ENCODE measurements at regions not wholly inside any gene's neighbourhood (a gene's known extent, or its start where the extent isn't known, plus 50 kb on each side); places are given as distances from the start of the nearest gene placed in this dataset.

GRCh38 chr4:74642006-74642405 lies 152.3 kb downstream of the BTC start:
- DNase-seq (ENCODE audit: low read depth), result no peak

GRCh38 chr4:74649193-74649592 lies 145.1 kb downstream of the BTC start:
- no peak for DNase-seq (ENCODE audit: low read depth)

GRCh38 chr4:74651198-74651597 lies 143.1 kb downstream of the BTC start:
- DNase-seq (ENCODE audit: low read depth), result no peak

- DNase-seq (ENCODE audit: low read depth), result no peak
Measured at GRCh38 chr4:74653331-74654229, 140.7 kb downstream of the BTC start.

- peak; percentile 26 for DNase-seq (ENCODE audit: low read depth)
Measured at GRCh38 chr4:74654230-74654681, 140.1 kb downstream of the BTC start.

GRCh38 chr4:74656596-74656995 lies 137.7 kb downstream of the BTC start:
- DNase-seq (ENCODE audit: low read depth), result no peak

- no peak for DNase-seq (ENCODE audit: low read depth)
Measured at GRCh38 chr4:74658116-74658515, 136.2 kb downstream of the BTC start.

GRCh38 chr4:74659576-74660411 lies 134.5 kb downstream of the BTC start:
- DNase-seq (ENCODE audit: low read depth), result peak; percentile 98

- peak; percentile 17 for DNase-seq (ENCODE audit: low read depth)
Measured at GRCh38 chr4:74660866-74661265, 133.5 kb downstream of the BTC start.

- DNase-seq (ENCODE audit: low read depth), result peak; percentile 81
Measured at GRCh38 chr4:74661427-74662201, 132.7 kb downstream of the BTC start.

- no peak for DNase-seq (ENCODE audit: low read depth)
Measured at GRCh38 chr4:74663631-74664030, 130.7 kb downstream of the BTC start.

- no peak for DNase-seq (ENCODE audit: low read depth)
Measured at GRCh38 chr4:74665346-74665745, 129.0 kb downstream of the BTC start.

- DNase-seq (ENCODE audit: low read depth), result no peak
Measured at GRCh38 chr4:74665876-74666275, 128.4 kb downstream of the BTC start.

GRCh38 chr4:74667438-74667837 lies 126.9 kb downstream of the BTC start:
- no peak for DNase-seq (ENCODE audit: low read depth)

GRCh38 chr4:74667944-74668343 lies 126.4 kb downstream of the BTC start:
- no peak for DNase-seq (ENCODE audit: low read depth)

GRCh38 chr4:74669702-74670101 lies 124.6 kb downstream of the BTC start:
- DNase-seq (ENCODE audit: low read depth), result no peak

- DNase-seq (ENCODE audit: low read depth), result no peak
Measured at GRCh38 chr4:74670583-74670982, 123.7 kb downstream of the BTC start.

GRCh38 chr4:74671080-74671698 lies 123.1 kb downstream of the BTC start:
- DNase-seq (ENCODE audit: low read depth), result peak; percentile 69

GRCh38 chr4:74674750-74675149 lies 119.6 kb downstream of the BTC start:
- peak; percentile 15 for DNase-seq (ENCODE audit: low read depth)

- peak; percentile 70 for DNase-seq (ENCODE audit: low read depth)
Measured at GRCh38 chr4:74675673-74676279, 118.5 kb downstream of the BTC start.

Data from EH (cell line).